Heart left ventricle (tissue), 13 donors: ENCODE measurements at regions not wholly inside any gene's neighbourhood (a gene's known extent, or its start where the extent isn't known, plus 50 kb on each side); places are given as distances from the start of the nearest gene placed in this dataset.

ENCODE experiments used
- POLR2A ChIP-seq, 2 donors: fragments of 450-650 bp; IDR thresholded peaks; one replicate each; pipeline ENCODE4 v1.6.1; 2017; ENCODE audit warnings: antibody characterized with exemption in 2 of 2, mild to moderate bottlenecking in 2 of 2, moderate library complexity in 2 of 2
- TF ChIP-seq, protein P1 (sequence below), 12 donors: fragments of 200-600 bp; sonication (generic) in 4 of 12; IDR thresholded peaks; one replicate each; pipeline versions ENCODE4 v1.5.0 to v1.8.0; 2018 to 2022; ENCODE audit warnings: antibody characterized with exemption in 12 of 12, mild to moderate bottlenecking in 5 of 12
- donor health status: ischemic (EF 13 %, LVEDD 7.1; RV severe dilation, severe dysfunction).
- donor health status: DM: no; HTN: yes; CAD: no.
- donor health status: DM: no; HTN: no; CAD: no.
- donor health status: ischemic (EF 25% LVEDD 6.9; RV normal size, moderate dysfunction).
- donor health status: ischemic (EF 25% LVEDD 5.7; RV mildly dilated, moderate dysfunction).
- donor health status: ischemic (EF 35%, LVEDD 5.7; RV mildly dilated, moderate dysfunction).
- donor health status: nonischemic (EF 11% LVEDD 7.7; RV severe dilation, severe dysfunction).
- donor health status: DM: yes; HTN: yes; CAD: no.
- donor health status: PGD.
- donor health status: ischemic (EF 29% LVEDD 5.4; RV normal size, mild dysfunction).
- donor health status: nonischemic (EF 23%, LVEDD 6.1; RV moderate dilation, normal function).

DNA sequence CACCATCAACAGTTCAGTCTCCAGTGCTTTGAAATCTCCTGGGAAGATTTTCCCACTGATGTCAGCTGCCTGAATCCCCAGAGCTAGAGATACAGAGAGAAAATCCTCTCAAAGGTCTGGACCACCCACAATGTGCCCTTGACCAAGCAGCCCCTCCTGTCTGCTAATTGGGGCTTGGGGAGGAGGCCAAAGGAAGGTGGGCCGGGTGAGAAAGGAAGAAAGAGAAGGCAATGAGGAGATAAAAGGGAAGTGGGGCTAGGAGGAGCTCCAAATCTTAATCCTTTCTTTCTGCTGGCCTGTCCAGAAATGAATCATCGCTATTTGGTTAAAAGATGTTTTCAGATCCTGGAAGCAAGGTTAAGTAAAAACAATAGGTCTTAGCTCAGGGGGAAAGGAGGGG, 322.9 kb downstream of the BCL11B start:
- TF ChIP-seq, protein P1, sequence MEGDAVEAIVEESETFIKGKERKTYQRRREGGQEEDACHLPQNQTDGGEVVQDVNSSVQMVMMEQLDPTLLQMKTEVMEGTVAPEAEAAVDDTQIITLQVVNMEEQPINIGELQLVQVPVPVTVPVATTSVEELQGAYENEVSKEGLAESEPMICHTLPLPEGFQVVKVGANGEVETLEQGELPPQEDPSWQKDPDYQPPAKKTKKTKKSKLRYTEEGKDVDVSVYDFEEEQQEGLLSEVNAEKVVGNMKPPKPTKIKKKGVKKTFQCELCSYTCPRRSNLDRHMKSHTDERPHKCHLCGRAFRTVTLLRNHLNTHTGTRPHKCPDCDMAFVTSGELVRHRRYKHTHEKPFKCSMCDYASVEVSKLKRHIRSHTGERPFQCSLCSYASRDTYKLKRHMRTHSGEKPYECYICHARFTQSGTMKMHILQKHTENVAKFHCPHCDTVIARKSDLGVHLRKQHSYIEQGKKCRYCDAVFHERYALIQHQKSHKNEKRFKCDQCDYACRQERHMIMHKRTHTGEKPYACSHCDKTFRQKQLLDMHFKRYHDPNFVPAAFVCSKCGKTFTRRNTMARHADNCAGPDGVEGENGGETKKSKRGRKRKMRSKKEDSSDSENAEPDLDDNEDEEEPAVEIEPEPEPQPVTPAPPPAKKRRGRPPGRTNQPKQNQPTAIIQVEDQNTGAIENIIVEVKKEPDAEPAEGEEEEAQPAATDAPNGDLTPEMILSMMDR (IDR thresholded peaks at IDR 0.05): no peak
- TF ChIP-seq POLR2A (IDR thresholded peaks at IDR 0.05): no peak
